PC-3 (cell line): ENCODE measurements at regions not wholly inside any gene's neighbourhood (a gene's known extent, or its start where the extent isn't known, plus 50 kb on each side); places are given as distances from the start of the nearest gene placed in this dataset.

ENCODE experiments used
- ATAC-seq: fragments of 200-7000 bp; cut with Tn5 transposase; 2 replicates; pipeline ENCODE4 v1.9.1; 2020; ENCODE audit warnings: mild to moderate bottlenecking, moderate library complexity
- BruUV-seq: library from RNA; stranded (reverse); fragments of 400-500 nt; replicated peaks from 2 replicates; lab custom pipeline; 2021; lab: Mats Ljungman, UMichigan
- CTCF ChIA-PET: fragments of 300-600 bp; sonication (Branson Sonifier 250); formaldehyde crosslinking; loops from one replicate; lab custom pipeline; 2022; ENCODE audit warnings: antibody characterized with exemption; lab: Charles Lee
- POLR2A ChIA-PET: fragments of 300-600 bp; sonication (Branson Sonifier 250); formaldehyde crosslinking; loops from one replicate; lab custom pipeline; 2022; ENCODE audit warnings: antibody characterized with exemption; ENCODE audit not compliant: unreplicated experiment; lab: Charles Lee
- DNase-seq: peaks from one replicate; pipeline ENCODE4 v3.0.0-alpha.2; 2015
- H2AFZ ChIP-seq: fragments of 300-600 bp; sonication (generic); 2 replicates; pipeline ENCODE4 v1.6.0; 2016; ENCODE audit warnings: antibody characterized with exemption, low read length
- H3F3A ChIP-seq: fragments of 300-600 bp; sonication (generic); one replicate; pipeline ENCODE4 v1.6.0; 2017; ENCODE audit warnings: antibody characterized with exemption, low read length, control low read depth, mild to moderate bottlenecking; ENCODE audit not compliant: unreplicated experiment
- H3K27ac ChIP-seq: fragments of 300-600 bp; sonication (generic); 2 replicates; pipeline ENCODE4 v1.5.1; 2016; ENCODE audit warnings: mild to moderate bottlenecking, low read length
- H3K27me3 ChIP-seq: fragments of 300-600 bp; sonication (generic); 2 replicates; pipeline ENCODE4 v1.6.1; 2016; ENCODE audit warnings: low read length, mixed read lengths
- H3K36me3 ChIP-seq: fragments of 300-600 bp; sonication (generic); 2 replicates; pipeline ENCODE4 v1.6.1; 2016; ENCODE audit warnings: low read depth, mixed run types, low read length, mixed read lengths
- H3K4me1 ChIP-seq: fragments of 300-600 bp; sonication (generic); 2 replicates; pipeline ENCODE4 v1.5.1; 2016; ENCODE audit warnings: low read length; ENCODE audit not compliant: insufficient read depth
- H3K4me2 ChIP-seq: fragments of 300-600 bp; sonication (generic); 2 replicates; pipeline ENCODE4 v1.6.0; 2016; ENCODE audit warnings: low read length
- H3K4me3 ChIP-seq: fragments of 300-600 bp; sonication (generic); 2 replicates; pipeline ENCODE4 v1.5.1; 2016; ENCODE audit warnings: mild to moderate bottlenecking, low read length, mixed read lengths
- H3K79me2 ChIP-seq: fragments of 300-600 bp; sonication (generic); 2 replicates; pipeline ENCODE4 v1.6.1; 2017; ENCODE audit warnings: low read length, mixed read lengths
- H3K9ac ChIP-seq: fragments of 300-600 bp; sonication (generic); 2 replicates; pipeline ENCODE4 v1.6.0; 2016; ENCODE audit warnings: mild to moderate bottlenecking, low read length
- H3K9me2 ChIP-seq: fragments of 300-600 bp; sonication (generic); replicated peaks from 2 replicates; pipeline ENCODE4 v1.6.1; 2016; ENCODE audit warnings: mixed run types, low read length, mixed read lengths
- H3K9me3 ChIP-seq: fragments of 300-600 bp; sonication (generic); 2 replicates; pipeline ENCODE4 v1.6.1; 2016; ENCODE audit warnings: low read length, mixed read lengths
- H4K20me1 ChIP-seq: fragments of 300-600 bp; sonication (generic); 2 replicates; pipeline ENCODE4 v1.6.1; 2016; ENCODE audit warnings: low read length, mixed read lengths
- CTCF ChIP-seq: fragments of 300-600 bp; sonication (generic); conservative IDR thresholded peaks from 2 replicates; pipeline ENCODE4 v1.5.1; 2017; ENCODE audit warnings: antibody characterized with exemption, low read depth, mild to moderate bottlenecking, low read length
- EZH2 ChIP-seq: fragments of 300-600 bp; sonication (generic); IDR thresholded peaks from one replicate; pipeline ENCODE4 v1.6.1; 2017; ENCODE audit warnings: antibody characterized with exemption, mild to moderate bottlenecking, low read length; ENCODE audit not compliant: unreplicated experiment
- EZH2phosphoT487 ChIP-seq: fragments of 300-600 bp; sonication (generic); IDR thresholded peaks from 2 replicates; pipeline ENCODE4 v1.6.1; 2018; ENCODE audit warnings: mild to moderate bottlenecking, antibody characterized with exemption, low read length, borderline replicate concordance
- intact Hi-C: fragments of 100-400 bp; cut with micrococcal nuclease; formaldehyde crosslinking; loops from 2 replicates; pipeline ENCODE4 v1.9.0; 2023

GRCh38 chr16:79336437-79337229 is 263.9 kb downstream of the MAF start:
- H3K4me1 ChIP-seq: no peaks in the 10 kb centered on the region
- H4K20me1 ChIP-seq: no peaks in the 10 kb centered on the region
- no peak overlapping the region for H3K27ac ChIP-seq
- H2AFZ ChIP-seq: no peak overlapping the region
- H3K4me3 ChIP-seq: no peak overlapping the region
- POLR2A ChIA-PET: no interaction called here
- no peak overlapping the region for H3K9ac ChIP-seq
- H3K9me3 ChIP-seq: no peaks in the 10 kb centered on the region
- no peaks in the 10 kb centered on the region for H3K79me2 ChIP-seq
- no TSS peak for BruUV-seq
- no peaks in the 10 kb centered on the region for H3K27me3 ChIP-seq
- no peaks in the 10 kb centered on the region for H3K9me2 ChIP-seq
- TF ChIP-seq EZH2: no peak
- no peak for TF ChIP-seq EZH2phosphoT487
- no peak for TF ChIP-seq CTCF
- intact Hi-C loops: no loop called here
- no peaks in the 10 kb centered on the region for H3K36me3 ChIP-seq
- CTCF ChIA-PET: no interaction called here
- no peak overlapping the region for H3K4me2 ChIP-seq
- ATAC-seq (no peak), DNase-seq (no peak)
- no peaks in the 10 kb centered on the region for H3F3A ChIP-seq

- ChIA-PET CTCF (no interaction called here), POLR2A (no interaction called here)
- Histone ChIP-seq H3F3A (no peaks in the 10 kb centered on the region), H3K27me3 (no peaks in the 10 kb centered on the region), H3K4me3 (no peak overlapping the region), H3K27ac (no peak overlapping the region), H3K9me2 (no peaks in the 10 kb centered on the region), H3K9me3 (no peaks in the 10 kb centered on the region), H3K4me2 (no peak overlapping the region), H3K9ac (no peak overlapping the region), H4K20me1 (no peaks in the 10 kb centered on the region), H3K4me1 (no peaks in the 10 kb centered on the region), H3K79me2 (no peaks in the 10 kb centered on the region), H3K36me3 (no peaks in the 10 kb centered on the region), H2AFZ (no peak overlapping the region)
- no TSS peak for BruUV-seq
- TF ChIP-seq CTCF (peak; percentile 36; the same call in 1 of the 2 replicates), EZH2phosphoT487 (no peak), EZH2 (no peak)
- intact Hi-C loops: no loop called here
- DNase-seq: no peak
- no peak for ATAC-seq
Observed at GRCh38 chr16:79334127-79334526, 266.4 kb downstream of the MAF start.

- TF ChIP-seq CTCF: no peak
- no peak for TF ChIP-seq EZH2phosphoT487
- TF ChIP-seq EZH2: no peak
- DNase-seq (no peak), ATAC-seq (no peak)
- Histone ChIP-seq H3K36me3 (no peaks in the 10 kb centered on the region), H4K20me1 (no peaks in the 10 kb centered on the region), H3K9ac (no peak overlapping the region), H3K9me3 (no peaks in the 10 kb centered on the region), H3K27me3 (no peaks in the 10 kb centered on the region), H3K4me3 (no peak overlapping the region), H3K9me2 (no peaks in the 10 kb centered on the region), H3K4me1 (no peaks in the 10 kb centered on the region), H3K27ac (no peak overlapping the region), H3K4me2 (no peak overlapping the region), H3F3A (no peaks in the 10 kb centered on the region), H2AFZ (no peak overlapping the region), H3K79me2 (no peaks in the 10 kb centered on the region)
- intact Hi-C loops: no loop called here
- no TSS peak for BruUV-seq
- POLR2A ChIA-PET: no interaction called here
- CTCF ChIA-PET: no interaction called here
Observed at GRCh38 chr16:79331066-79331465, 269.5 kb downstream of the MAF start.
